Endothelial cell (in vitro differentiated cells): ENCODE measurements at regions not wholly inside any gene's neighbourhood (a gene's known extent, or its start where the extent isn't known, plus 50 kb on each side); places are given as distances from the start of the nearest gene placed in this dataset.

Experiments used
- DNase-seq: peaks from one replicate; pipeline ENCODE4 v3.0.0; 2021; ENCODE audit warnings: low spot score
- H3K27ac Mint-ChIP-seq: one replicate; pipeline ENCODE4 v1.8.0; 2021; ENCODE audit warnings: mixed read lengths, inconsistent platforms; ENCODE audit not compliant: unreplicated experiment
- H3K27me3 Mint-ChIP-seq: one replicate; pipeline ENCODE4 v1.8.0; 2021; ENCODE audit warnings: mild to moderate bottlenecking, moderate library complexity, mixed read lengths, inconsistent platforms; ENCODE audit not compliant: unreplicated experiment
- H3K36me3 Mint-ChIP-seq: one replicate; pipeline ENCODE4 v1.8.0; 2021; ENCODE audit warnings: mild to moderate bottlenecking, low read depth, mixed read lengths, inconsistent platforms; ENCODE audit not compliant: unreplicated experiment
- H3K4me1 Mint-ChIP-seq: one replicate; pipeline ENCODE4 v1.8.0; 2021; ENCODE audit warnings: mild to moderate bottlenecking, mixed read lengths, inconsistent platforms; ENCODE audit not compliant: unreplicated experiment
- H3K4me3 Mint-ChIP-seq: one replicate; pipeline ENCODE4 v1.8.0; 2021; ENCODE audit warnings: mild to moderate bottlenecking, mixed read lengths, inconsistent platforms; ENCODE audit not compliant: unreplicated experiment
- H3K9me3 Mint-ChIP-seq: one replicate; pipeline ENCODE4 v1.8.0; 2021; ENCODE audit warnings: mixed read lengths, inconsistent platforms; ENCODE audit not compliant: unreplicated experiment
- TF ChIP-seq, protein P1 (sequence below): fragments of 200-600 bp; sonication (generic); IDR thresholded peaks from one replicate; pipeline ENCODE4 v1.5.0; 2021; ENCODE audit warnings: antibody characterized with exemption; ENCODE audit not compliant: unreplicated experiment

DNA sequence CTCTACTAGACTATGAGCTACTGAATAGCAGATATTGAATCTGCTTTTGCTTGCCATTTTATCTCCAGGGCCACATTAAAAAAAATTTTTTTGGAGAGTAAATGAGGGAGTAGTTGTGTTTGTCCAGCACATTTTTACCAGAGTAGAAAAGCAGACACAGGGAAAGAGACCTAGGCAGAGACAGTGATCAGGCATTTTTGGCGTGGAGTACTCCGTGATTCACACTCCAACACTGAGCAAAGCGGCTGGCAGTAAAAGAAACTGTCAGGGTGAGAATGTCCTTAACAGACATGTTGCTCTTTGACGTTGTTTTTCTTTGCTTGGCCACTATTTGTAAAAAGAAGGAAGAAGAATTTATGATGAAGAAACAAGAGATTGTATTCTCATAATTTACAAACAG is 304.0 kb downstream of the TDRD3 start:
- H3K4me1 Mint-ChIP-seq: peaks cover 13% of the 10 kb centered on the region
- TF ChIP-seq, protein P1, sequence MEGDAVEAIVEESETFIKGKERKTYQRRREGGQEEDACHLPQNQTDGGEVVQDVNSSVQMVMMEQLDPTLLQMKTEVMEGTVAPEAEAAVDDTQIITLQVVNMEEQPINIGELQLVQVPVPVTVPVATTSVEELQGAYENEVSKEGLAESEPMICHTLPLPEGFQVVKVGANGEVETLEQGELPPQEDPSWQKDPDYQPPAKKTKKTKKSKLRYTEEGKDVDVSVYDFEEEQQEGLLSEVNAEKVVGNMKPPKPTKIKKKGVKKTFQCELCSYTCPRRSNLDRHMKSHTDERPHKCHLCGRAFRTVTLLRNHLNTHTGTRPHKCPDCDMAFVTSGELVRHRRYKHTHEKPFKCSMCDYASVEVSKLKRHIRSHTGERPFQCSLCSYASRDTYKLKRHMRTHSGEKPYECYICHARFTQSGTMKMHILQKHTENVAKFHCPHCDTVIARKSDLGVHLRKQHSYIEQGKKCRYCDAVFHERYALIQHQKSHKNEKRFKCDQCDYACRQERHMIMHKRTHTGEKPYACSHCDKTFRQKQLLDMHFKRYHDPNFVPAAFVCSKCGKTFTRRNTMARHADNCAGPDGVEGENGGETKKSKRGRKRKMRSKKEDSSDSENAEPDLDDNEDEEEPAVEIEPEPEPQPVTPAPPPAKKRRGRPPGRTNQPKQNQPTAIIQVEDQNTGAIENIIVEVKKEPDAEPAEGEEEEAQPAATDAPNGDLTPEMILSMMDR: no peak
- no peaks in the 10 kb centered on the region for H3K27me3 Mint-ChIP-seq
- H3K9me3 Mint-ChIP-seq: no peaks in the 10 kb centered on the region
- no peak overlapping the region for H3K27ac Mint-ChIP-seq
- H3K36me3 Mint-ChIP-seq: no peaks in the 10 kb centered on the region
- no peak overlapping the region for H3K4me3 Mint-ChIP-seq
- no peak for DNase-seq

DNA sequence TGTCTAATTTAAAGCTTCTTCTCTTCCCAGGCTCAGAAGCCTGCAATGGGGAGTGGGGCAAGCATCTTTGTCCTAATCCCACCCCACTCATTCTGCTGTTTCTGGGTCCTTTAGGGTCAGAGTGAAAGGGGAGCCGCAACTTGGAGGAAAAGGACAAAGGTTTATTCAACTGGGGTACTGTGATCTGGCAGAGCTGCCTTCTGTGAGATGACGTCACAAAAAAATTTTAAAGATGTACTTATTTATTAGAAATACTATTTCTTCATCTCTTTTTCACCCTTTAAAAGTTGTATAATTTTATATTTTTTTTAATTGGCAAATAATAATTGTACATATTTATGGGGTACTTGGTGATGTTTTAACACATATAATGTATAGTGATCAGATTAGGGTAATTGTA is 302.6 kb downstream of the TDRD3 start:
- H3K27ac Mint-ChIP-seq: no peak overlapping the region

DNA sequence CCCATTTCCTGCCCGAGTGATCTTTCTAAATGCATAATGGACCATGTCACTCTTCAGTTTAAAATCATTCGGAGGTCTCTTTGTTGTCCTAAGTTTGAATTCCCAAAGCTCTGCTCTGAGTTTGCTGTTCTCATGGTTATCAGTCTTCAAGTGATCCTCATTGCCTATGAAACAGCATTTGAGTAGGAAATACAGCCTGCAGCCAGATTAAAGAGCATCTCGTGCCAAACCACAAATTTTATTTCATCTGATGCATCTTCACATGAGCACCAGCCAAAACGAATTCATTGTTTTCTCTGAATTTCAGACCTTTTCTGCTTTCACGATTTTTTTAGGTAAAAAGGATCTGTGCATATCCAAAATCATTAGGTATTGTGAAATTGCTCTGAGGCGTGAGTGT is 299.6 kb downstream of the TDRD3 start:
- Mint-ChIP-seq H3K27me3 (no peaks in the 10 kb centered on the region), H3K36me3 (no peaks in the 10 kb centered on the region), H3K4me1 (no peaks in the 10 kb centered on the region), H3K4me3 (no peak overlapping the region), H3K9me3 (no peaks in the 10 kb centered on the region), H3K27ac (no peak overlapping the region)
- TF ChIP-seq, protein P1: no peak
- no peak for DNase-seq

More for the DNA sequence above, 302.6 kb downstream of the TDRD3 start:
- Mint-ChIP-seq H3K36me3 (no peaks in the 10 kb centered on the region), H3K27me3 (no peaks in the 10 kb centered on the region), H3K9me3 (no peaks in the 10 kb centered on the region), H3K4me3 (no peak overlapping the region), H3K4me1 (peaks cover 4% of the 10 kb centered on the region)
- no peak for DNase-seq
- TF ChIP-seq, protein P1: no peak

DNA sequence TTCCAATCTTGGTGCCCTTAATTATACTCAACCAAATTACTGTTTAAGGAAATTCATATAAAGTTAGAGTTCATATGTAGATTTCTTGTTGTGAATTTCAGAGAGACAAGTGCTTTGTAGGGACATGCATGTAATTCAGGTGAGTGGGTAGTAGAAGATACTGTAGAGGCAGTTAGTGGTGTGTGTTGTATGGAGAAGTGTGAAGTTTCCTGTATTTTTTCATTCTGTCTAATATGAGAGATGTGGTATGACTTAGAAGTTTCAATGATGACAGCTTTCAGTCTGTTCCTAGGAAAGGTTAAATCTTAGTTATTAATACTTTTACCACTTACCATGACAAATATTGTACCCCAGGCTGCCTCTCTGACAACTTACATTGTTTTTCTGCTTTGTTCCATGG is 294.2 kb downstream of the TDRD3 start:
- no peaks in the 10 kb centered on the region for H3K9me3 Mint-ChIP-seq

DNA sequence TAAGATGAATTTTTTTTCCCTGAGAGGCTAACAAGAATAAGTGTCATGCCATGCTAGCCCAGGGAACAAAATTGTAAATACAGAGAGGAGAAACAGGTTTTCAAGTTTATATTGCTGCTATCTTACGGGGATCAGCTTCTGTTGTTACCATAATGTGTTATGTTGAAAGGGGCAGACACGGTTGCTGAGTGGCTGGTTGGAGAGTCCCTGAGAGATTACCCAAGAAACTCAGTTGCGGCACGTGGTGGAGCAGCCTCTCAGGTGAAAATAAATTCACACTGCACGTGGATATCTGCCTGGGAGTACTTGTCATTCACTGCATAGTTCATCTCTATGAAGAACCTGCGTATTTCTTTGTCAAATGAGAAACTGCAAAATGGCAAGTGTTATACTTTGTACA is 293.6 kb downstream of the TDRD3 start:
- Mint-ChIP-seq H3K4me3 (no peak overlapping the region), H3K36me3 (no peaks in the 10 kb centered on the region), H3K27ac (no peak overlapping the region), H3K4me1 (peaks cover 9% of the 10 kb centered on the region), H3K9me3 (no peaks in the 10 kb centered on the region), H3K27me3 (no peaks in the 10 kb centered on the region)
- TF ChIP-seq, protein P1: no peak
- no peak for DNase-seq

More for the DNA sequence above, 294.2 kb downstream of the TDRD3 start:
- DNase-seq: no peak
- Mint-ChIP-seq H3K4me1 (peaks cover 9% of the 10 kb centered on the region), H3K27ac (no peak overlapping the region), H3K36me3 (no peaks in the 10 kb centered on the region), H3K27me3 (no peaks in the 10 kb centered on the region), H3K4me3 (no peak overlapping the region)
- TF ChIP-seq, protein P1: no peak
